B cell (primary cell): ENCODE measurements at regions not wholly inside any gene's neighbourhood (a gene's known extent, or its start where the extent isn't known, plus 50 kb on each side); places are given as distances from the start of the nearest gene placed in this dataset.

ENCODE experiments used
- ATAC-seq: fragments of 200-7000 bp; cut with Tn5 transposase; one replicate; pipeline ENCODE4 v1.10.0; 2021; ENCODE audit warnings: low read depth, mild to moderate bottlenecking, moderate number of reproducible peaks, moderate library complexity
- CTCF ChIA-PET: fragments of 350-600 bp; sonication (Branson Sonifier 250); formaldehyde crosslinking; loops from one replicate; lab custom pipeline; 2021; ENCODE audit warnings: antibody characterized with exemption, inconsistent platforms; lab: Charles Lee
- POLR2A ChIA-PET: fragments of 350-600 bp; sonication (Branson Sonifier 250); formaldehyde crosslinking; loops from one replicate; lab custom pipeline; 2021; ENCODE audit warnings: antibody characterized with exemption; lab: Charles Lee
- DNase-seq: peaks from one replicate; pipeline ENCODE4 v3.0.0; 2013
- H2AFZ ChIP-seq: 2 replicates; pipeline ENCODE4 v1.6.1; 2012; ENCODE audit warnings: mild to moderate bottlenecking, low read depth, low read length; ENCODE audit not compliant: insufficient read depth, poor library complexity, severe bottlenecking
- H3K27ac ChIP-seq, 2 donors: 1 replicate in 1 of 2; 2 replicates in 1 of 2; pipeline ENCODE4 v1.5.1; 2012 to 2013; ENCODE audit warnings: low read length in 2 of 2, mild to moderate bottlenecking in 2 of 2, moderate library complexity in 1 of 2
- H3K27me3 ChIP-seq, 4 experiments: fragments of 200-600 bp in 1 of 4; sonication (generic) in 1 of 4; replicated peaks in 1 of 4; 1 replicate in 2 of 4; 2 replicates in 2 of 4; pipeline versions ENCODE4 v1.6.1 to v1.7.0; 2013 to 2016; ENCODE audit warnings: low read length in 3 of 4, mild to moderate bottlenecking in 2 of 4, mixed read lengths in 1 of 4, moderate library complexity in 1 of 4; ENCODE audit not compliant: insufficient read depth in 4 of 4, control insufficient read depth in 3 of 4; ENCODE audit errors: control extremely low read depth in 1 of 4
- H3K36me3 ChIP-seq, 2 experiments: replicated peaks in 1 of 2; 1 replicate in 1 of 2; 2 replicates in 1 of 2; pipeline versions ENCODE4 v1.6.1 to v1.7.1; 2013; ENCODE audit warnings: low read length in 1 of 2; ENCODE audit not compliant: insufficient read depth in 2 of 2, control insufficient read depth in 1 of 2; ENCODE audit errors: control extremely low read depth in 1 of 2, extremely low read depth in 1 of 2
- H3K4me1 ChIP-seq, 2 donors: fragments of 200-600 bp in 1 of 2; sonication (generic) in 1 of 2; 1 replicate in 1 of 2; 2 replicates in 1 of 2; pipeline versions ENCODE4 v1.5.1 to v1.6.1; 2013 to 2017; ENCODE audit warnings: low read length in 2 of 2; ENCODE audit not compliant: control insufficient read depth in 2 of 2, insufficient read depth in 2 of 2
- H3K4me2 ChIP-seq: replicated peaks from 2 replicates; pipeline ENCODE3; 2012; ENCODE audit warnings: mild to moderate bottlenecking, low read depth, low read length; ENCODE audit not compliant: poor library complexity, severe bottlenecking
- H3K4me3 ChIP-seq, 5 experiments: fragments of 200-600 bp in 1 of 5; sonication (generic) in 1 of 5; 1 replicate in 3 of 5; 2 replicates in 2 of 5; pipeline versions ENCODE4 v1.5.1 to v1.7.0; 2011 to 2016; ENCODE audit warnings: low read length in 4 of 5, mild to moderate bottlenecking in 4 of 5, low read depth in 2 of 5, control low read depth in 1 of 5, moderate library complexity in 1 of 5; ENCODE audit not compliant: insufficient read depth in 1 of 5; ENCODE audit errors: control extremely low read depth in 1 of 5, extremely low read depth in 1 of 5
- H3K79me2 ChIP-seq: fragments of 200-600 bp; sonication (generic); one replicate; pipeline ENCODE4 v1.6.0; 2016; ENCODE audit warnings: low read length; ENCODE audit not compliant: control insufficient read depth, insufficient read depth
- H3K9ac ChIP-seq: fragments of 200-600 bp; sonication (generic); 2 replicates; pipeline ENCODE4 v1.6.1; 2017; ENCODE audit warnings: mild to moderate bottlenecking, low read length, moderate library complexity
- H3K9me3 ChIP-seq, 3 donors: one replicate each; pipeline versions ENCODE4 v1.6.1 to v1.7.1; 2013; ENCODE audit warnings: low read length in 2 of 3; ENCODE audit not compliant: control insufficient read depth in 2 of 3, insufficient read depth in 1 of 3; ENCODE audit errors: control extremely low read depth in 1 of 3
- H4K20me1 ChIP-seq: 2 replicates; pipeline ENCODE4 v1.6.0; 2012; ENCODE audit warnings: mild to moderate bottlenecking, low read length; ENCODE audit not compliant: insufficient read depth, control insufficient read depth, poor library complexity, severe bottlenecking
- H3K27ac Mint-ChIP-seq: one replicate; pipeline ENCODE4 v1.8.0; 2021; ENCODE audit warnings: mixed read lengths
- H3K27me3 Mint-ChIP-seq: one replicate; pipeline ENCODE4 v1.8.0; 2021; ENCODE audit warnings: mixed read lengths
- H3K4me1 Mint-ChIP-seq: one replicate; pipeline ENCODE4 v1.8.0; 2021; ENCODE audit warnings: mixed read lengths
- H3K4me3 Mint-ChIP-seq: one replicate; pipeline ENCODE4 v1.8.0; 2021; ENCODE audit warnings: mixed read lengths
- H3K9me3 Mint-ChIP-seq: one replicate; pipeline ENCODE4 v1.8.0; 2022; ENCODE audit warnings: mixed read lengths; ENCODE audit not compliant: insufficient read depth
- CTCF ChIP-seq: fragments of 200-600 bp; IDR thresholded peaks from one replicate; pipeline ENCODE4 v1.8.0; 2022; ENCODE audit warnings: antibody characterized with exemption, mild to moderate bottlenecking
- EZH2 ChIP-seq: IDR thresholded peaks from 2 replicates; pipeline ENCODE4 v1.6.1; 2012; ENCODE audit warnings: borderline replicate concordance, low read depth, mild to moderate bottlenecking, moderate library complexity, low read length; ENCODE audit not compliant: insufficient read depth, poor library complexity, severe bottlenecking
- WGBS: methylation state at CpG from one replicate; pipeline ENCODE4 v1.1.5; 2013; ENCODE audit warnings: missing lambda C conversion rate; ENCODE audit not compliant: insufficient coverage; 5-methylcytosine and 5-hydroxymethylcytosine counted together
- intact Hi-C: fragments of 100-400 bp; cut with micrococcal nuclease; formaldehyde crosslinking; loops from one replicate; pipeline ENCODE4 v1.10.0; 2022

- Mint-ChIP-seq H3K27me3 (no peaks in the 10 kb centered on the region), H3K4me1 (no peaks in the 10 kb centered on the region), H3K4me3 (no peak overlapping the region), H3K9me3 (peaks cover under 1% of the 10 kb centered on the region), H3K27ac (no peak overlapping the region)
- no peak overlapping the region for H2AFZ ChIP-seq
- peaks cover 0 to 6% (median 0%) of the 10 kb centered on the region in 3 donors for H3K9me3 ChIP-seq
- ATAC-seq (no peak), DNase-seq (no peak)
- no peak overlapping the region for H3K4me2 ChIP-seq
- H3K36me3 ChIP-seq = no peaks in the 10 kb centered on the region
- intact Hi-C loops = no loop called here
- no peaks in the 10 kb centered on the region for H3K27me3 ChIP-seq
- no peaks in the 10 kb centered on the region for H3K79me2 ChIP-seq
- H3K4me1 ChIP-seq = no peaks in the 10 kb centered on the region
- H3K9ac ChIP-seq = no peak overlapping the region
- 50% methylated on average over 1 of the region's 1 CpG for WGBS
- CTCF ChIA-PET = no interaction called here
- POLR2A ChIA-PET = no interaction called here
- H3K27ac ChIP-seq = no peak overlapping the region
- no peak for TF ChIP-seq CTCF
- TF ChIP-seq EZH2 = no peak
- H4K20me1 ChIP-seq = no peaks in the 10 kb centered on the region
- no peak overlapping the region for H3K4me3 ChIP-seq
These were observed 210.4 kb upstream of the IRX5 start for GRCh38 chr16:54720259-54720658.

- no peaks in the 10 kb centered on the region for H3K4me1 Mint-ChIP-seq
- no peaks in the 10 kb centered on the region for H4K20me1 ChIP-seq
- ChIA-PET CTCF (no interaction called here), POLR2A (no interaction called here)
- no peaks in the 10 kb centered on the region for H3K79me2 ChIP-seq
- TF ChIP-seq CTCF (no peak), EZH2 (no peak)
- H3K27me3 ChIP-seq = no peaks in the 10 kb centered on the region
- H3K36me3 ChIP-seq = no peaks in the 10 kb centered on the region
- 81% methylated on average over 5 of the region's 10 CpGs for WGBS
- H3K4me1 ChIP-seq = no peaks in the 10 kb centered on the region
- intact Hi-C loops = no loop called here
- H3K9me3 ChIP-seq = peaks cover 0 to 6% (median 0%) of the 10 kb centered on the region in 3 donors
- H3K27ac ChIP-seq = no peak overlapping the region
- H3K27ac Mint-ChIP-seq = no peak overlapping the region
- no peak overlapping the region for H3K4me3 ChIP-seq
- no peak overlapping the region for H2AFZ ChIP-seq
- DNase-seq = no peak
- H3K27me3 Mint-ChIP-seq = no peaks in the 10 kb centered on the region
- no peak overlapping the region for H3K4me3 Mint-ChIP-seq
- no peak overlapping the region for H3K4me2 ChIP-seq
- H3K9ac ChIP-seq = no peak overlapping the region
- no peaks in the 10 kb centered on the region for H3K9me3 Mint-ChIP-seq
- ATAC-seq = no peak
These were observed 211.0 kb upstream of the IRX5 start for GRCh38 chr16:54719624-54720023.
